Effector CD4-positive, alpha-beta T cell (primary cell): ENCODE measurements at regions not wholly inside any gene's neighbourhood (a gene's known extent, or its start where the extent isn't known, plus 50 kb on each side); places are given as distances from the start of the nearest gene placed in this dataset.

ENCODE experiments used
- DNase-seq: peaks from one replicate; pipeline ENCODE4 v3.0.0-alpha.2; 2020

- DNase-seq = no peak
These were observed 781.6 kb upstream of the PHF14 start for GRCh38 chr7:10192074-10192473.

DNA sequence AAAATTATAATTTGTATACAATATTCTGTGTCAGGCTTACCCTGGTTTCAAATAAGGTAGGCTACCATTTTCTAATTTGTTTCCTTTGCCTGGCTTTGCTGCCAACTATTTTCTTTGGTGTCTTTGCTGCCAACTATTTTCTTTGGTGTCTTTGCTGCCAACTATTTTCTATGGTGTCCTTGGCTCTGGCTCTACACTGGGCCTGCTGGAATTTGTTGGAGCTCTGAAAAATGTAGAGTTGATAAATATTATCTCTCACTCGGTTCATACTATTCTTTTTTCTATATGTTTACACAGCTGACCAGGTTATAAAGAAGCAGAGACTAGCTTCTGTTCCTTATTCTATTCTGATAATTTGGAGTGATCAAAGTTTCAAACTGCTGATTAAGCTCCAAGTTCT, 768.0 kb upstream of the PHF14 start:
- no peak for DNase-seq

GRCh38 chr7:10210000-10210399, 763.7 kb upstream of the PHF14 start:
- no peak for DNase-seq

DNA sequence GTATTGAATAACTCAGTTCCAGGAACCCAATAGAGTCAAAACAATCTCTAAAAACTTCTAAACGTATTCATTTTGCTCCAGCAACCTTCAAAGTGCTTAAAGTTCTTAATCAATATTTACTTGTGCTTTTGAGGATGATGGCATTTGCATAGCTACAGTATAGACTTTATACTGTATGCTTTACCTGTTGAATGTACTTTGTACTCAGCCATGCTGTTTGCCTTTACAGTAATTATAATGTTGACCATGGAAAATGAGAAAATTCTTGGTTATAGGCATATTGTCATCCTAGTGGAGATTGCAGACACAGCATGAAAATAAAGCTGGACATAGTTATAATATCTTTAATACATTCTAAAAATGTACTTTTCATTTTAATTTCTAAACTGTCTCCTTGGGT, 762.7 kb upstream of the PHF14 start:
- no peak for DNase-seq

- DNase-seq = no peak
These were observed 761.8 kb upstream of the PHF14 start for GRCh38 chr7:10211861-10212260.

DNA sequence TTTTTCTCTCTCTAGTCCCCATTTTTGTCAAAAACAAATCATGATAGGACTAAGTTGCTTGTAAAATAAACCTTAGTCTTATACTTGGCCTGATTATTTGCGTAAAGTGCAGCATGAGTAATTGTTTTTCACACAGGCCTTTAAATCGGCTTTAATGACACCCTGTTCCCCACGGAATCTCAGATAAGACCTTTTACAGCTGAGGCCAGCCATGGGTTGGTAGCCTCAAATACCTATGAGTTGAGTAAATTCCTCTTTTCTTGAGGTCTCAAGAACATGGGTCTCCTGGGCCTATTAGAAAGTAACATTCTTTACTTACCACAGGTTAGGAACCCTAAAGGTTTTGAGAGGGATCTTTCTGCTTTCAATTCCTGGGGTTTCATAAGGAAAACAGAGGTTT, 761.0 kb upstream of the PHF14 start:
- DNase-seq = no peak

DNA sequence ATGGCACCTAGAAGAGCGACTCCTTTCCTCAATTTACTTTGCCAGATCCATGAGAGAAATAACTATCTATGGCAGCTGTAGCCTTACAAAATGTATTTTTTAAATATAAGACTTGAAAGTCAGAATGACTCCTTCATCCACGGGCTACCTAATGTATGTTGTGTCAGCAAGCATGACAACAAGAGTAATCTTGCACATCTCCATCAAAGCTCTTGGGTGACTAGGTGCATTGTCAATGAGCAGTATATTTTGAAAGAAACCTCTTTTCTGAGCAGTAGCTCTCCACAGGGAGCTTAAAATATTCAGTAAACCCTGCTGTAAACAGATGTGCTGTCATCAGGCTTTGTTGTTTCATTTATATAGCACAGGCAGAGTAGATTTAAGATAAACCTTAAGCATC, 757.2 kb upstream of the PHF14 start:
- DNase-seq = no peak

- DNase-seq = no peak
These were observed 752.6 kb upstream of the PHF14 start for GRCh38 chr7:10221084-10221483.

DNA sequence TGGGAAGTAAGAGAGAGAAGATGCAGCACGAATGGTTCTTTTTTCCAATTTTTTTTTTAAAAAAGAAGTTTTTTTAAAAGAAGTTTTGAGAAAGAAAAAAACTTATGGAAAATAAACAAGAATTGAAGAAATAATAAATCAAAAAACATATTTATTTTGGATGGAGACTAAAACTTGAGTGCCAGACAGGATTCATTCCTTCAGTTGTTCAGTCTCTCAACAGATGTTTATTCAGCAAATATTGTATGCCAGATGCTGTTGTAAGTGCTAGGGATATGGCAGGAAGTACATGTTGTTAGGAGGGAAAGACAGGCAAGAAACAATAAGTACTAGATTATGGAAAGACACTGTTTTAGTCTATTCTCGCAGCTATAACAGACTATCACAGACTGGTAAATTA, 750.7 kb upstream of the PHF14 start:
- DNase-seq = no peak

GRCh38 chr7:10225275-10225674, 748.4 kb upstream of the PHF14 start:
- DNase-seq = no peak

DNA sequence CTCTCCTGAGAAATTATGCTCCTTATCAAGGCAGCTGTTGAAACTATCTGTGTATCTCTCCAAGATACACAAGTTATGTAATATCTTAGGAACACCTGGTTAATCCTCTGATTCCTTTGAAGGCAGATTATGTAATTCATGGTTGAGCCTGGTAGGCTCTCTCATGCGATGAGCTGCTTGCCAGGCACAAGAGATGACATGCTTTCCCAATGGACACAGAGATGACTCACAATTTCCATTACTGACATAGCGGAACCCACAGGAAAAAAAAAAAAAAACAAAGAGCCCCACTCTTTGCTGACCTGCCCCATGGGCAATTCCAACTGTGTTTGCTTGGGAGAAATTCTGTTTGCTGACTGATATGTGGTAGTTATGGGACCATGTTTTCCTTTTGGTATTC, 736.4 kb upstream of the PHF14 start:
- no peak for DNase-seq

- no peak for DNase-seq
These were observed 735.0 kb upstream of the PHF14 start for GRCh38 chr7:10238641-10239040.

- no peak for DNase-seq
These were observed 733.9 kb upstream of the PHF14 start for GRCh38 chr7:10239695-10240345.

- no peak for DNase-seq
These were observed 728.3 kb upstream of the PHF14 start for GRCh38 chr7:10245406-10245805.

GRCh38 chr7:10257438-10257837, 716.2 kb upstream of the PHF14 start:
- no peak for DNase-seq

GRCh38 chr7:10266976-10267375, 706.7 kb upstream of the PHF14 start:
- no peak for DNase-seq

- DNase-seq = no peak
These were observed 705.6 kb upstream of the PHF14 start for GRCh38 chr7:10268034-10268433.

- DNase-seq = no peak
These were observed 690.8 kb upstream of the PHF14 start for GRCh38 chr7:10282909-10283308.

DNA sequence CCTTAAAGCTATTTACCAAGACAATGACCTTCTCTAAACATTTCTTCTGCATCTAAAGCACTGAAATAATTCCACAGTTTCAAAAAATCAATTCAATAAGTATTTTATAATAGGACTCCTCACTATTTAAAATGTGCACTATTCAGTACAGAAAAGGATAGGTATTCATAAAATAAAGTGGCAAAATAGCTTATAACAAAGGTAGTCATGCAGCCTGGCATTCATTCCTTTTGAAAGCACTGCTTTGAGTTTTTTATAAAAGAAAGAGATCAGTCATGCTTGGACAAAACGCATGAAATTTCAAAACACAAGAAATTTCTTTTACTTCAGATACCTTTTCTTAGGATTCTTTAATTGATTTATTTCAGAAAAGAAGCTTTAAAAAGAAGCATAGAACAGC, 689.7 kb upstream of the PHF14 start:
- DNase-seq = no peak

DNA sequence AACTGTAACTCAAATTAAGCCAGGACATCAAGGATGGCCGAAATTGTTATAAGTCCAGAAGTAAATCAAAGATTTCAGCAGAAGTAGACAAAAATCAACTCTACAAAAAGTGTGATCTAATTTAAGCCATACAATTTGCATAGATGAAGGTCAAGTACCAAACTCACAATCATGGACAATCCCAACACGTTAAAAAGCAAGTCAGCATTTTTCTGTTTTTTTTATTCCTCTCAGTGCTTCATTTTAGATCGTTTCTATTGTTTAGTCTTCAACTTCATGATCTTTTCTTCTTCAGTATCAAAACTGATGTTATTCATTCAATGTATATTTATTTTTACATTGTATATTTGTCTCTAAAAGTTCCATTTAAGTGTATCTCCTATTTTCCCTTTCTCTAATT, 674.3 kb upstream of the PHF14 start:
- no peak for DNase-seq

DNA sequence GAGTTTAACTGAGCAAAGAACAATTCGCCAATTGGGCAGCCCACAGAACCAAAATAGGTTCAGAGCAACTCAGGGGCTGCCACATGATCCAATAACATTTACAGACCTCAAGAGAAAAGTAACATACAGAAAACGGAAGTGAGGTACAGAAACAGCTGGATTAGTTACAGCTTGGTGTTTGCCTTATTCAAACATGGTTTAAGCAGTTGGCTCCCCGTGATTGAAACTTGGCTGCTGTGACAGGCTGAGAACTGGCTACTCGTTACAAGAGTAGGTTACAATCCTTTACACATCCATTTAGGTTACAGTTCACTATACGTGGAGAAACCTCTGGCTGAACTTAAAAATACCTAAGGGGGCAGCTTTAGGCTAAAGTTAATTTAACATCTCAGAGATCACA, 673.1 kb upstream of the PHF14 start:
- DNase-seq = no peak

GRCh38 chr7:10308276-10308675, 665.4 kb upstream of the PHF14 start:
- no peak for DNase-seq

GRCh38 chr7:10312942-10313341, 660.7 kb upstream of the PHF14 start:
- no peak for DNase-seq

DNA sequence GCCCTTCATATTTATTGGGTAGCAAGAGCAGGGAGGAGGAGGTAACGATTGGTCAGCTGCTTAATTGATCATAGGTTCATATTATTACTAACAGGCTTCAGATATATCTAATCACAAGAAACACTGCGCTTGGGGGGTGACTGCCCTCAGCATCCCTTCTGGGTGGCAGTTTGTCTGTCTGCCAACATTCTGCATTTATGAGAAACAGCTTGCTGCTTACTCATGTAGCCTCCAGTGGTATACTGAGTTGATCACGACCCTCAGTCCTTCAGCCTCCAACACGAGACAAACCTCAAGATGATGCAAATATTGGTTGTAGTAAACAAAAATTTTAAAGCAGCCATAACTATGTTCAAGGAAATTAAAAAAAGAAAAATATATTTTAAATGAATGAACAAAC, 657.8 kb upstream of the PHF14 start:
- no peak for DNase-seq

GRCh38 chr7:10316488-10316887, 657.2 kb upstream of the PHF14 start:
- DNase-seq = no peak

- DNase-seq = no peak
These were observed 648.3 kb upstream of the PHF14 start for GRCh38 chr7:10325395-10325794.
